GM12873 (cell line): ENCODE measurements at regions not wholly inside any gene's neighbourhood (a gene's known extent, or its start where the extent isn't known, plus 50 kb on each side); places are given as distances from the start of the nearest gene placed in this dataset.

Source experiments
- TF ChIP-seq, protein P1 (sequence below): IDR thresholded peaks from 2 replicates; pipeline ENCODE4 v1.5.1; 2012; ENCODE audit warnings: low read depth, mild to moderate bottlenecking, moderate library complexity, low read length, control low read depth; ENCODE audit not compliant: insufficient read depth; ENCODE audit errors: missing control alignments

DNA sequence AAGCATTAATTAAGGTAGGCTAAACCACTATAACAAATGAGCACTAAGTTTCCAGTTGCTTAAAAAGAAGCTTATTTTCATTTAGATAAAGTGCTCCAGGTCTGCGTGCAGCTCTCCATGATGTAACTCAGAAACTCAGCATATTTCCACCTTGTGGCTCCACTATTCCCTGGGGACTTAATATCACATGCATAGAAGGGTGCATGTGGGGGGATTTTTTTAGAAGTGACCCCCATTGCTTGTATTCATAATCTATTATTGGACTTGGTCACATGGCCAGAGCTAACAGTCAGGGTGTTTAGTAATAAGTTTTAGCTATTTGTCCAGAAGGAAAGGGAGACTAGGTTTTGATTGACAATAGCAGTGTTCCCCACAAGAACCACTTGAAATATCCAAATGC, 86.8 kb downstream of the TMCO5A start:
- TF ChIP-seq, protein P1, sequence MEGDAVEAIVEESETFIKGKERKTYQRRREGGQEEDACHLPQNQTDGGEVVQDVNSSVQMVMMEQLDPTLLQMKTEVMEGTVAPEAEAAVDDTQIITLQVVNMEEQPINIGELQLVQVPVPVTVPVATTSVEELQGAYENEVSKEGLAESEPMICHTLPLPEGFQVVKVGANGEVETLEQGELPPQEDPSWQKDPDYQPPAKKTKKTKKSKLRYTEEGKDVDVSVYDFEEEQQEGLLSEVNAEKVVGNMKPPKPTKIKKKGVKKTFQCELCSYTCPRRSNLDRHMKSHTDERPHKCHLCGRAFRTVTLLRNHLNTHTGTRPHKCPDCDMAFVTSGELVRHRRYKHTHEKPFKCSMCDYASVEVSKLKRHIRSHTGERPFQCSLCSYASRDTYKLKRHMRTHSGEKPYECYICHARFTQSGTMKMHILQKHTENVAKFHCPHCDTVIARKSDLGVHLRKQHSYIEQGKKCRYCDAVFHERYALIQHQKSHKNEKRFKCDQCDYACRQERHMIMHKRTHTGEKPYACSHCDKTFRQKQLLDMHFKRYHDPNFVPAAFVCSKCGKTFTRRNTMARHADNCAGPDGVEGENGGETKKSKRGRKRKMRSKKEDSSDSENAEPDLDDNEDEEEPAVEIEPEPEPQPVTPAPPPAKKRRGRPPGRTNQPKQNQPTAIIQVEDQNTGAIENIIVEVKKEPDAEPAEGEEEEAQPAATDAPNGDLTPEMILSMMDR = no peak

DNA sequence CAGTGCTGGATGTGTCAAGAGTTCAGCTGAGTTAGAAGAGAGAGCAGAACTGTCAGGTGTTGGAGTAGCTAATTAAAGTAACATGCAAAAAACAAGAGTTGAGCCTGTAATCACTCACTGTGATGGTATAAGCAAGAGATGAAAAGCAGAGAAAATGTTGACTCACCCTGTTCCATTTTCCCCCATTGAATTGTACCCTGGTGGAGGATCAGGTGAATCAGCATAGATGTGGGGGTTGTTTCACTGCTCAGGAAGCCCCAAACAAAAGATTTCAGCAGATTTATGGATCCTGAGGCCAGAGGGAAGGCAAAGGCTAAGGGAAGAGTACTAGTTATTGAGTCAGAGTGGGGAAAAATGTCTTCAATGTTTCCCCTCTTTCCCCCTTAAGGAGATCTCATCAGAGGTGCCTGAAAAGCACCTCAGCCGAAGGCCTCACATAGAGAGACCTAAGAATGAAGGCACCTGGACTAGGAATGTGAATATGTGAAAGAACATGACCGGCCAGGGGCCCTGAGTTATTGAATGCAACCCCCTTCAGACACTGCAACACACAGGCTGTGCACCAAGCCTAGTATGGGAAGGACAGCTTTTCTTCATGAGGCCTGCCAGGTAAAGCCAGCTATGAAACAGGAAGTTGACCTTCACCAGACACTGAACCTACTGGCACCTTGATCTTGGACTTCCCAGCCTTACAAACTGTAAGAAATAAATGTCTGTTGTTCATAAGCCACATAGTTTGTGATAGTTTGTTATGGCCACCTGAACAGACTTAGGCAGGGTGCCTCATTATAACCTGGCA, 90.1 kb downstream of the TMCO5A start:
- TF ChIP-seq, protein P1 = no peak

DNA sequence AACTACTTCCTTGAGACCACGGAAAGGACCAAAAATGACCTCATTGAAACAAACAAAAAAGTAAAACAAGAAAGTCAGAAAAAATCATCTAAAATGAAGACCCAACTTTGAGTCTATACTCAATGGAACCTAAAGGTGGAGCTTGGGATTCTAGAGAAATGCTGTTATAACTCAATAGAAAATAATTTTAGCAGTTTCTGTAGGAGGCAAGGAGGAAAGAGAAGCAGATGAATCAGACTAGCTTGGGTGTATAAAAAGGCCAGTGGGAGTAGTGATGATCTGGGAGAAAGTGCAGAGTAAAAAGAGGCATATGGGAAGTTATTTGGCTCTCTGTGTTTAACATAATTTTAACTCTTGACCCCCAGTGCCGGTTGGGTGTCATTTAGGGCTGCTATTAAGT, 94.4 kb downstream of the TMCO5A start:
- TF ChIP-seq, protein P1 = no peak

DNA sequence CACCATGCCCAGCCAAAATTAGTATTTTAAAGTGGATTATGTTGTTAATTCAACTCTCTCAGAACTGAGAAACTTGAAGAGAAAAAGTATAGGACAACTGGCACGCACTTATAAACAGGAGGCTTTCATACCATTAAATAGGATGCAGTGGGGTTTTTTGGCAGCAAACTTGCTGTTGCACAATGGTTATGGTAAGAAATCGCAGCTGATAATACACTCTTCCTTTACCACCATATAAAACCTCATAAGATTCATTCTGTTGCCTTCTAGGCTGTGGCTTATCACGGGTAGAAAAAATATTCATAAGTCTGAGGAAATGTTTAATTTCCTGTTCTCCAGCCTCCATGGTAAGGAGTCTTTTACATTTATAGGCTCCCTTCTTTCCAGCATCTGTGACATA, 95.3 kb downstream of the TMCO5A start:
- TF ChIP-seq, protein P1 = no peak

DNA sequence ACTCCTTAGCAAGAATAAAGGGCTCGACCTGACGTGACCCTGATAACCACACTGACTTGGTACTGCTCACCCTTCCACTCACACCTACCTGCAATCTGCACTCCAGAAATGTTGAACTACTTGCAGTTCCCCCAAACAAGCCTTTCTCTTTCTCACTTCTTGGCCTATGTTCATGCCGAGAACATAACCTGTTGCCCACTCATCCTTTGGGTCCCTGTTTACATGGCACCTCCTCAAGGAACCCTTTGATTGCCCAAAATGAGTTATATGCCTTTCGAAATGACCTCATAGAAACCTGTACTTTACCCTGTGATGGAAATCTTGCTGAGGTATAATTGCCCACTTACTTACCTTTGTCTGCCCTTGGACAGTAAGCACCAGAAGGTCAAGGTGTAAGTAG, 96.2 kb downstream of the TMCO5A start:
- TF ChIP-seq, protein P1 = no peak

DNA sequence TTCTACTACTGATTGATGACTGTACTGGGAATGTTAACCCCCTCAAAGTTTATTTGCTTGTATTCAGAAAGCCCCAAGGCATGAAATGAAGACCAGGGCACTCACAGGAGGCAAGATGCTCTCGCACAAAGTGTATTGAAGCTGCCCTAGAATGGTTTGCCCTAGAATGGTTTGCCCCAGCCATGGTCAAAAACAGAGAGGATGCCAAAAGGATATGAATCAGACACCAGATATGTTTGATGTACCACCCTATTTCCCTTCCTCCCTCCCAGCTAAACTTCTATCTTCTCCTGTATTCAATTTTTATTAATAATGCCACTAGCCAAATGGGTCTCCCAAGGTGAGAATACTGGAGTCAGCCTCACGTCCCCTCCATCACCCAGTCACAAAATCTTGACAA, 101.3 kb downstream of the TMCO5A start:
- TF ChIP-seq, protein P1 = no peak

DNA sequence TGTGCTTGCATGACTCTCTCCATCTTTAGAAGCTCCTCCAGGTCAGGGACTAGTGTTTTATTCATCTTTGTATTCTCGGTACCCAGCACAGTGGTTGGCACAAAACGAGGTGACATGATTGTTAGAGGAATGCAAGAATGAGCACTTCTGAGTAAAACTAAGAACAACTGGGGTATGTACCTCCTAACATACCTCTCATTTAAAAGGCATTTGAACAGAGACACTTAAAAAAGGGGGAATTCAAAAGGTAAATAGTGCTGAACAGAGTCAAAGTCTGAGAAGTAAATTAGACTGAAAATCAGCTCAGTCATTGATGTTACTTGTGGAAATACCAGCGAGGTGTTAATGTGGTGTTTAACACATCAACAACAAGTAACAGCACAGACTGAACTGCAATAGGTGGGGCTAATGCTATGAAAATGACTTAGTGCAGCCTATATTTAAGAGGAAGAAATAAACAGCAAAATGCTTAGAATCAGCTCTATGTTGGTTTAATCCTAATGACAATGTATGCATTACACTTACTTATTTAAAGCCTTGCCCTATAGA, 102.4 kb downstream of the TMCO5A start:
- TF ChIP-seq, protein P1 = no peak
